ENCODE measurements at regions not wholly inside any gene's neighbourhood (a gene's known extent, or its start where the extent isn't known, plus 50 kb on each side); places are given as distances from the start of the nearest gene placed in this dataset.

GRCh38 chrX:6732101-6732500 is 197.2 kb upstream of the VCX3A start:
- TF ChIP-seq, protein P1, sequence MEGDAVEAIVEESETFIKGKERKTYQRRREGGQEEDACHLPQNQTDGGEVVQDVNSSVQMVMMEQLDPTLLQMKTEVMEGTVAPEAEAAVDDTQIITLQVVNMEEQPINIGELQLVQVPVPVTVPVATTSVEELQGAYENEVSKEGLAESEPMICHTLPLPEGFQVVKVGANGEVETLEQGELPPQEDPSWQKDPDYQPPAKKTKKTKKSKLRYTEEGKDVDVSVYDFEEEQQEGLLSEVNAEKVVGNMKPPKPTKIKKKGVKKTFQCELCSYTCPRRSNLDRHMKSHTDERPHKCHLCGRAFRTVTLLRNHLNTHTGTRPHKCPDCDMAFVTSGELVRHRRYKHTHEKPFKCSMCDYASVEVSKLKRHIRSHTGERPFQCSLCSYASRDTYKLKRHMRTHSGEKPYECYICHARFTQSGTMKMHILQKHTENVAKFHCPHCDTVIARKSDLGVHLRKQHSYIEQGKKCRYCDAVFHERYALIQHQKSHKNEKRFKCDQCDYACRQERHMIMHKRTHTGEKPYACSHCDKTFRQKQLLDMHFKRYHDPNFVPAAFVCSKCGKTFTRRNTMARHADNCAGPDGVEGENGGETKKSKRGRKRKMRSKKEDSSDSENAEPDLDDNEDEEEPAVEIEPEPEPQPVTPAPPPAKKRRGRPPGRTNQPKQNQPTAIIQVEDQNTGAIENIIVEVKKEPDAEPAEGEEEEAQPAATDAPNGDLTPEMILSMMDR (conservative IDR thresholded peaks at IDR 0.05 in 1 of 2, IDR thresholded peaks at IDR 0.05 in 1 of 2; ENCODE audit: low read depth in 1 of 2, low read length in 2 of 2): no peak
- no peak for TF ChIP-seq EZH2 (IDR thresholded peaks at IDR 0.05; ENCODE audit: low read length, missing control alignments)

All from fibroblast of lung (primary cell).